NCI-H446 treated with DMSO at 0.1 percent for 48 hours (cell line): ENCODE measurements at regions not wholly inside any gene's neighbourhood (a gene's known extent, or its start where the extent isn't known, plus 50 kb on each side); places are given as distances from the start of the nearest gene placed in this dataset.
A peak's percentile ranks its signal among the peaks of the same experiment; 100 is the strongest.
"Not testable (repeated sequence)": the region's sequence is repeated elsewhere in the genome, so short reads cannot be mapped to it uniquely, and the experiment has no call there.

Experiments
- DNase-seq: peaks from one replicate; lab custom pipeline; 2025; lab: John Stamatoyannopoulos, UW

DNA sequence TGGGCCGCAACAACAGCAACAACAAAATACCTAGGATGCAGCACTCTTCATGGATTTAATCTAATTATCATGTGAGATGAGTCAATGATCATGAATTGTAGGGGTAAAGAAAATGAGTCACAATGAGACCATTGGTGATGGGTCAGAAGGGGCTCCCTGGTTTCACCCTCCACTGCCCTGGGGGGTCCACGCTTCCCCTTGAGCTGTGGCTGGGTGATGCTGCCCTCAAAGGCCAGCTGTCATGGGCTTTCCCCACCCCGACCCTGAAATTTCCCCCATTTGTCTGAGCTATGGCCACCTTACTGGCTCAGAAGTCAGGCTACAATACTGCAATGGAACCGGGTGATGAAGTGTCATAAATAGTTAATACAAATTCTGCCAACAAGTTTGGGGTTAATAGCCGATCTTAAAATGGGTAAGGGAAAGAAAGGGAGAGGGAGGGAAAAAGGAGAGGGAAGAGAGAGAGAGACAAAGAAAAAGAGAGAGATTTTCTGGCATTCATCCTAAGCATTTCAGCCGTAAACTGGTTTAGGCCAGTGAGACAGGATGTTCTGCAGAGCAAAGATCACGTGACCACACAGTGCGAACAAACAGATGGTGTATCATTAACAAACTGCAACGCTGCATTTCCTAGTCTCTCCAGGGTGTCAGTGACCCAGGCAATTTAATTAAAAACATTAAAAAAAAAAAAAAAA is 143.4 kb upstream of the ERRFI1 start:
- peak; percentile 96 for DNase-seq

GRCh38 chr1:8167936-8168335 is 141.8 kb upstream of the ERRFI1 start:
- no peak for DNase-seq

GRCh38 chr1:8166406-8166805 is 140.3 kb upstream of the ERRFI1 start:
- peak; percentile 64 for DNase-seq

GRCh38 chr1:8165595-8166360 is 139.7 kb upstream of the ERRFI1 start:
- DNase-seq = no peak

- DNase-seq = no peak
Observed at GRCh38 chr1:8164670-8165069, 138.6 kb upstream of the ERRFI1 start.

GRCh38 chr1:8163039-8163438 is 136.9 kb upstream of the ERRFI1 start:
- DNase-seq = no peak

DNA sequence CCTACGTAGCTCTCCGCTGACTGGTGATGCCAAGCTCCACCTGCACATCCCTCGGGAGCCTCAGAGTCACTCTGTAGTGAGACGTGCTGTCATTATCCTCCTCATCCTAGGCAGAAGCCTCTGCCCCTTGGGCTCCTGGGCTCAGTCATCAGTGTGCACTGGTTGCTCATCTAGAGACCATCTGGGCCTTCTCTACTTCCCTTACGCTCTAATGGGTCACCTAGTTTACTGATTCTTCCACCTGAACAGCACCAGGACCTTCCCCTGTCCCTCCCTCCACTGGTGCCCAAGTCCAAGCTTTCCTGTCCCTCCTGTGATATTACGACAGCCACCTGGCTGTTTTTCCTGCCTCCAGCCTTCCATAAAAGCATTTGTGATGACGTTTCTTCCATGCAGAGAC is 136.1 kb upstream of the ERRFI1 start:
- no peak for DNase-seq

- DNase-seq = no peak
Observed at GRCh38 chr1:8161546-8162105, 135.5 kb upstream of the ERRFI1 start.

- no peak for DNase-seq
Observed at GRCh38 chr1:8159470-8160024, 133.4 kb upstream of the ERRFI1 start.

- DNase-seq = no peak
Observed at GRCh38 chr1:8158995-8159394, 132.9 kb upstream of the ERRFI1 start.

DNA sequence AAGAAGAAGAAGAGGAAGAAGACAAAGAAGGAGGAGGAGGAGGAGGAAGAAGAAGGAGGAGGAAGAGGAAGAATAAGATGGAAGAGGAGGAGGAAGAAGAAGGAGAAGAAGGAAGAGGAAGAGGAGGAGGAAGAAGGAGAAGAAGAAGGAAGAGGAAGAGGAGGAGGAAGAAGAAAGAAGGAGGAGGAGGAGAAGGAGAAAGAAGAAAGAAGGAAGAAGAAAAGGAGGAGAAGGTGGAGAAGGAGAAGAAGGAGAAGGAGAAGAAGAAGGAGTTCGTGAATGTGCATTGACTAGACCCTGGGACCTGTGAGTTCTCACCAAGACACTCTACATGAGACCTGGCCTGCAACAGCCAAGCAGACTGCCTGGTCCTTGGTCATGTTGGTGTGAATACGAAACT is 131.7 kb upstream of the ERRFI1 start:
- DNase-seq = no peak

DNA sequence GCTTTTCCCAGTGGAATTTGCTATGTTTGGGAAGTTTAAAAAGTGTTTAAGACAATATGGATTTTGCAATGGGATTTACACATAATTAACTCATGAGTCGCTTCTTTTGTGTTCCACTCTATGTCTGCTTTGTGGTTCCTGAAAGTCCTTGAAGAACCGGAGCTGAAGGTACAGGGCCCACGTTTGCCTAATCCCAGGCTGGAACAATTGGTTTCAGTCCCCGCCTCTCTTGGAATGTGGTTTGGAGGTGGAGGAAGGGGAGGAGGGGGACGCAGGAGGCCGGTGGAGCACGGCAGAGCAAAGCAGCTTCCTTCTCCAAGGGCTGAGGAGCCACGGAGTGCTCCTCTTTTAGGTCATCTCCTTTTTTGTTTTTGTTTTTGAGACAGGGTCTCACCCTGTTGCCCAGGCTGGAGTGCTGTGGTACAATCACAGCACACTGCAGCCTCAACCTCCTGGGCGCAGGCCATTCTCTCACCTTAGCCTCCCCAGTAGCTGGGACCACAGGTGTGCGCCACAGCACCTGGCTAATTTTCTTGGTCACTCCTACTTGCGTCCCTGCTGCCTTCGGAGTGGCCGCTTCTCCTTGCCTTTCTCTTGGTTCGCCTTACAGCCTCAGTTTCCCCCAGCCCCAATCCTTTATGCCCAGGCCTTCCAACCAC is 129.5 kb upstream of the ERRFI1 start:
- no peak for DNase-seq

- DNase-seq = no peak
Observed at GRCh38 chr1:8154621-8155052, 128.5 kb upstream of the ERRFI1 start.

- DNase-seq = no peak
Observed at GRCh38 chr1:8153961-8154360, 127.9 kb upstream of the ERRFI1 start.

- DNase-seq = no peak
Observed at GRCh38 chr1:8152731-8153702, 126.9 kb upstream of the ERRFI1 start.

DNA sequence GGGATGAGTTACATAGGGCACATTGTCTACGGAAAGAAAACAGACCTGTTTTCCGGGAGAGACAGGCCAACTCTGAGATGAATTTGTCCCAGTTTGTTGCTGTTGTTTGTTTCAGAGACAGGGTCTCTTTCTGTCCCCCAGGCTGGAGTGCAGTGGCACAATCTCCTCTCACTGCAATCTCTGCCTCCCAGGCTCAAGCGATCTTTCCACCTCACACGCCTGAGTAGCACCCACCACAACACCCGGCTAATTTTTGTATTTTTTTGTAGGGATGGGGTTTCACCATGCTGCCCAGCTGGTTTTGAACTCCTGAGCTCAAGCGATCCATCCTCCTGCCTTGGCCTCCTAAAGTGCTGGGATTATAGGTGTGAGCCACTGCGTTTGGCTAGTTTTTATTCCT is 125.5 kb upstream of the ERRFI1 start:
- no peak for DNase-seq

GRCh38 chr1:8149756-8150155 is 123.6 kb upstream of the ERRFI1 start:
- DNase-seq = not testable (repeated sequence)

DNA sequence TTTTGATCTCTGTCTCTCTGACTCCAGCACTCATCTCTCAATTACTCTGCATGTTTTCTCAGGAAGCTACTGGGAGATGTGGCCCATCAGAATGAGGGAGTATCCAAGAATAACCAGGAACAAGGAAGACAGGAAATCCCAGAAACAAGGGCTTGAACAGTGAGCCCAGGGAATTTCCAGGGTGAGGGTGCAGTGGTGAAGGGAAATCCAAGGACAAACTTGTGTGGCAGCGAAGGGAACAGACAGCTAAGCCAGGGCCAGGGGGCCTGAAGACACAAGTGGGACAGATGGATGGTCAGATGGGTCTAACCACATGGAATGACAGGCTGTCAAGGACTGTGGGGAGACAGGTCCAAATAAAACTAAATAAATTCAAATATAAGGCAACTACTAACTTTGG is 121.8 kb upstream of the ERRFI1 start:
- no peak for DNase-seq

DNA sequence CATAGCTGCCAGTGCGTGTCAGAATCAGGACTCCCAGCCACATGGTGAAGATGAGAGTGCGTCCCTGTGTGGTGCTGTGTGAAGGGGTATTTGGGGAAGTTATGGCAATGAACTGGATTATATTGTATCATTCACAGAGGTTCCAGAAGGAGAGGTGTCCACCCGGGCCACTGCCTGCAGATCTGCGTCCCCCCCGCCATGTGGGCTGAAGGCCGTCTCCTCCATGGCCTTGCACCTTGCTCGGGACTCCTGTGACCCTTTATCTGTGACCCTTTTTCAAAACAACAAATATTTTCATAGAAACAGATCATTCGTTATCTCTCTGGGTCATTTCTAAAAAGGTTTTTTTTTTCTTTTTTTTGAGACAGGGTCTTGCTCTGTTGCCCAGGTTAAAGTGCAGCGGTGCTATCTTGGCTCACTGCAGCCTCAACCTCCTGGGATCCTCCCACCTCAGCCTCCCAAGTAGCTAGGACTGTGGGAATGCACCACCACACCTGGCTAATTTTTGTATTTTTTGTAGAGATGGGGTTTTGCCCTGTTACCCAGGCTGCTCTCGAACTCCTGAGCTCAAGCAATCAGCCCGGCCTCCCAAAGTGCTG is 120.2 kb upstream of the ERRFI1 start:
- DNase-seq = no peak

GRCh38 chr1:8145545-8146202 is 119.6 kb upstream of the ERRFI1 start:
- DNase-seq = no peak
